HCT116 (cell line): ENCODE measurements at regions not wholly inside any gene's neighbourhood (a gene's known extent, or its start where the extent isn't known, plus 50 kb on each side); places are given as distances from the start of the nearest gene placed in this dataset.

Experiments
- ATAC-seq: fragments of 200-7000 bp; cut with Tn5 transposase; 2 replicates; pipeline ENCODE4 v1.9.1; 2020; ENCODE audit warnings: mild to moderate bottlenecking, moderate library complexity
- BruUV-seq: library from RNA; stranded (reverse); fragments of 400-500 nt; replicated peaks from 2 replicates; lab custom pipeline; 2021; lab: Mats Ljungman, UMichigan
- CTCF ChIA-PET: fragments of 300-600 bp; sonication (Branson Sonifier 250); formaldehyde crosslinking; loops from one replicate; lab custom pipeline; 2021; ENCODE audit warnings: antibody characterized with exemption; lab: Charles Lee
- POLR2A ChIA-PET: fragments of 300-600, 350-600 bp; sonication (Branson Sonifier 250); formaldehyde crosslinking; loops from one replicate; lab custom pipeline; 2021; ENCODE audit warnings: antibody characterized with exemption; lab: Charles Lee
- RAD21 ChIA-PET, 2 experiments: fragments of 300-600 bp; sonication (Branson Sonifier 250); formaldehyde crosslinking; loops; one replicate each; lab custom pipeline; 2023; ENCODE audit warnings: low total read pairs in 2 of 2; ENCODE audit not compliant: uncharacterized antibody in 2 of 2, unreplicated experiment in 2 of 2, low non-redundant PET in 1 of 2; lab: Charles Lee
- DNase-seq: peaks from one replicate; pipeline ENCODE4 v3.0.0-alpha.2; 2010; ENCODE audit warnings: low read depth, low spot score
- H2AFZ ChIP-seq: fragments of 200-600 bp; shearing (Covaris generic), sonication (generic); 2 replicates; pipeline ENCODE4 v1.6.1; 2017; ENCODE audit warnings: low read depth, mixed run types, mixed read lengths, antibody characterized with exemption, low read length; ENCODE audit not compliant: poor library complexity, severe bottlenecking
- H3K27ac ChIP-seq: 2 replicates; pipeline ENCODE4 v1.5.1; 2012; ENCODE audit warnings: low read depth, low read length
- H3K27me3 ChIP-seq: fragments of 200-600 bp; sonication (generic); 2 replicates; pipeline ENCODE4 v1.6.1; 2016; ENCODE audit warnings: mixed run types, low read length, mixed read lengths; ENCODE audit not compliant: insufficient read depth
- H3K36me3 ChIP-seq, 2 experiments: fragments of 200-500 bp in 1 of 2; fragments of 200-600 bp in 1 of 2; sonication (Bioruptor generic) in 1 of 2; sonication (generic) in 1 of 2; 2 replicates each; pipeline versions ENCODE4 v1.5.1 to v1.6.1; 2014 to 2016; ENCODE audit warnings: low read length in 2 of 2, inconsistent platforms in 1 of 2, mixed read lengths in 1 of 2, mixed run types in 1 of 2; ENCODE audit not compliant: insufficient read depth in 2 of 2, control insufficient read depth in 1 of 2
- H3K4me1 ChIP-seq, 2 experiments: fragments of 200-600 bp in 1 of 2; sonication (generic) in 1 of 2; 2 replicates each; pipeline versions ENCODE4 v1.5.1 to v1.6.1; 2012 to 2017; ENCODE audit warnings: low read length in 2 of 2, inconsistent platforms in 1 of 2, mild to moderate bottlenecking in 1 of 2, mixed read lengths in 1 of 2, mixed run types in 1 of 2, moderate library complexity in 1 of 2; ENCODE audit not compliant: insufficient read depth in 2 of 2, control insufficient read depth in 1 of 2
- H3K4me2 ChIP-seq: fragments of 200-600 bp; sonication (generic); 2 replicates; pipeline ENCODE4 v1.6.1; 2017; ENCODE audit warnings: mixed run types, low read length, mixed read lengths
- H3K4me3 ChIP-seq, 2 experiments: fragments of 200-600 bp in 1 of 2; sonication (generic) in 1 of 2; replicated peaks in 1 of 2; 2 replicates each; pipeline ENCODE4 v1.5.1; 2011 to 2016; ENCODE audit warnings: low read length in 2 of 2, control low read depth in 1 of 2, low read depth in 1 of 2, mild to moderate bottlenecking in 1 of 2, mixed read lengths in 1 of 2, mixed run types in 1 of 2
- H3K79me2 ChIP-seq: fragments of 200-600 bp; sonication (generic); 2 replicates; pipeline ENCODE4 v1.6.1; 2017; ENCODE audit warnings: mild to moderate bottlenecking, mixed run types, low read length, moderate library complexity, mixed read lengths; ENCODE audit not compliant: insufficient read depth
- H3K9ac ChIP-seq: fragments of 200-600 bp; sonication (generic); 2 replicates; pipeline ENCODE4 v1.6.1; 2016; ENCODE audit warnings: low read length, mixed read lengths
- H3K9me2 ChIP-seq: fragments of 200-600 bp; sonication (generic), shearing (Covaris generic); 2 replicates; pipeline ENCODE4 v1.6.1; 2017; ENCODE audit warnings: mixed run types, mild to moderate bottlenecking, moderate library complexity; ENCODE audit not compliant: insufficient read depth
- H3K9me3 ChIP-seq, 2 experiments: fragments of 200-500 bp in 1 of 2; fragments of 200-600 bp in 1 of 2; sonication (Bioruptor generic) in 1 of 2; sonication (generic) in 1 of 2; 2 replicates each; pipeline ENCODE4 v1.6.1; 2014 to 2017; ENCODE audit warnings: low read length in 2 of 2, mixed read lengths in 2 of 2, inconsistent platforms in 1 of 2, low read depth in 1 of 2, mild to moderate bottlenecking in 1 of 2, mixed run types in 1 of 2, moderate library complexity in 1 of 2; ENCODE audit not compliant: control insufficient read depth in 1 of 2, insufficient read depth in 1 of 2
- H4K20me1 ChIP-seq: fragments of 200-600 bp; sonication (generic), shearing (Covaris generic); 2 replicates; pipeline ENCODE4 v1.6.1; 2017; ENCODE audit warnings: mixed run types, mild to moderate bottlenecking, moderate library complexity; ENCODE audit not compliant: insufficient read depth
- ATF3 ChIP-seq: IDR thresholded peaks from 2 replicates; pipeline ENCODE4 v1.6.1; 2012
- CBX3 ChIP-seq: IDR thresholded peaks from 2 replicates; pipeline ENCODE4 v1.6.1; 2012; ENCODE audit warnings: low read depth
- CEBPB ChIP-seq: IDR thresholded peaks from 2 replicates; pipeline ENCODE4 v1.6.1; 2012; ENCODE audit warnings: low read depth
- ELF1 ChIP-seq: IDR thresholded peaks from 2 replicates; pipeline ENCODE4 v1.6.1; 2012; ENCODE audit warnings: low read depth, borderline replicate concordance
- EZH2 ChIP-seq: fragments of 200-600 bp; sonication (generic); IDR thresholded peaks from 2 replicates; pipeline ENCODE4 v1.6.1; 2017; ENCODE audit warnings: antibody characterized with exemption, mixed run types
- EZH2phosphoT487 ChIP-seq: fragments of 200-600 bp; IDR thresholded peaks from 2 replicates; pipeline ENCODE4 v1.6.1; 2018; ENCODE audit warnings: antibody characterized with exemption, borderline replicate concordance
- FOSL1 ChIP-seq: IDR thresholded peaks from 2 replicates; pipeline ENCODE4 v1.6.1; 2012; ENCODE audit warnings: low read depth
- JUND ChIP-seq: IDR thresholded peaks from 2 replicates; pipeline ENCODE4 v1.6.1; 2012
- MAX ChIP-seq: IDR thresholded peaks from 2 replicates; pipeline ENCODE4 v1.6.1; 2012
- POLR2A ChIP-seq: IDR thresholded peaks from 2 replicates; pipeline ENCODE4 v1.7.0; 2011; ENCODE audit warnings: borderline replicate concordance; ENCODE audit not compliant: insufficient read depth, insufficient read length; ENCODE audit errors: extremely low read depth
- RAD21 ChIP-seq: IDR thresholded peaks from 2 replicates; pipeline ENCODE4 v1.6.1; 2012; ENCODE audit warnings: low read depth, mild to moderate bottlenecking
- REST ChIP-seq: IDR thresholded peaks from 2 replicates; pipeline ENCODE4 v1.6.1; 2012; ENCODE audit warnings: low read depth
- SIN3A ChIP-seq: IDR thresholded peaks from 2 replicates; pipeline ENCODE4 v1.6.1; 2012; ENCODE audit warnings: low read depth
- SP1 ChIP-seq: IDR thresholded peaks from 2 replicates; pipeline ENCODE4 v1.6.1; 2012; ENCODE audit warnings: low read depth
- SRF ChIP-seq: IDR thresholded peaks from 2 replicates; pipeline ENCODE4 v1.6.1; 2012; ENCODE audit warnings: low read depth
- TCF7L2 ChIP-seq: IDR thresholded peaks from 2 replicates; pipeline ENCODE4 v1.7.0; 2011; ENCODE audit warnings: borderline replicate concordance, inconsistent platforms; ENCODE audit not compliant: insufficient read depth, insufficient read length; ENCODE audit errors: extremely low read depth
- YY1 ChIP-seq: IDR thresholded peaks from 2 replicates; pipeline ENCODE4 v1.6.1; 2011; ENCODE audit warnings: low read length, low read depth, moderate library complexity, mild to moderate bottlenecking; ENCODE audit not compliant: insufficient replicate concordance; ENCODE audit errors: extremely low read depth
- ZFX ChIP-seq: fragments of 450-650 bp; IDR thresholded peaks from 2 replicates; pipeline ENCODE4 v1.6.1; 2017
- ZNF274 ChIP-seq: fragments of 200-500 bp; sonication (Bioruptor generic); IDR thresholded peaks from 2 replicates; pipeline ENCODE4 v1.6.1; 2014; ENCODE audit warnings: mild to moderate bottlenecking, low read depth, low read length, inconsistent platforms
- intact Hi-C: fragments of 100-400 bp; cut with micrococcal nuclease; formaldehyde crosslinking; loops from 2 replicates; pipeline ENCODE4 v1.10.0; 2022

GRCh38 chrX:43176686-43177085, 398.7 kb upstream of the PPP1R2C start:
- H3K36me3 ChIP-seq = no peaks in the 10 kb centered on the region
- RAD21 ChIA-PET = no interaction called here
- no peak overlapping the region for H3K4me3 ChIP-seq
- H4K20me1 ChIP-seq = no peaks in the 10 kb centered on the region
- H3K27ac ChIP-seq = no peak overlapping the region
- CTCF ChIA-PET = no interaction called here
- TF ChIP-seq MAX (no peak), CBX3 (no peak), YY1 (no peak), SIN3A (no peak), ELF1 (no peak), CEBPB (no peak), ZFX (no peak), FOSL1 (no peak), ZNF274 (no peak), POLR2A (no peak), EZH2phosphoT487 (no peak), EZH2 (no peak), SP1 (no peak), ATF3 (no peak), REST (no peak), TCF7L2 (no peak), SRF (no peak), JUND (no peak), RAD21 (no peak)
- TF ChIP-seq, all 23 proteins: peak for 0
- H3K9ac ChIP-seq = no peak overlapping the region
- H3K27me3 ChIP-seq = no peaks in the 10 kb centered on the region
- H3K4me1 ChIP-seq = no peaks in the 10 kb centered on the region
- intact Hi-C loops = no loop called here
- no peaks in the 10 kb centered on the region for H3K9me3 ChIP-seq
- H3K9me2 ChIP-seq = no peaks in the 10 kb centered on the region
- ATAC-seq (no peak), DNase-seq (no peak)
- POLR2A ChIA-PET = no interaction called here
- no peak overlapping the region for H3K4me2 ChIP-seq
- no peaks in the 10 kb centered on the region for H3K79me2 ChIP-seq
- H2AFZ ChIP-seq = no peak overlapping the region
- BruUV-seq = no TSS peak
